ENCODE measurements at regions not wholly inside any gene's neighbourhood (a gene's known extent, or its start where the extent isn't known, plus 50 kb on each side); places are given as distances from the start of the nearest gene placed in this dataset.

DNA sequence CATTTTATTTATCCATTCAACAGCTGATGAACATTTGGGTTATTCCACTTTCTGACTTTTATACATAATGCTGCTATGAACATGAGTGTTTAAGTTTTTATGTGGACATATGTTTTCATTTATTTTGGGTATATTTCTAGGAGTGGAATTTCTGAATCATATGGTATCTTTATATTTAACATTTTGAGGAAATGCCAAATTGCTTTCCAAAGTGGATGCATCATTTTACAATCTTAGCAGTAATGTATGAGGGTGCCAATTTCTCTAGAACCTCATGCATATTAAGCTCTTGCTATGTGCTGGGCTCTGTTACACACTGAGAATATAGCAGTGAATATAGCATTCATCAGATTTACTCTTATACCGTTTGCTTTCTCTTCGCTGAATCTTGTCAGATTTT is 983.7 kb downstream of the STIM2 start:
- Histone ChIP-seq H4K20me1 (ENCODE audit: insufficient read depth, low read length) (no peaks in the 10 kb centered on the region), H3K27me3 (ENCODE audit: insufficient read depth, low read length) (no peaks in the 10 kb centered on the region), H3K36me3 (ENCODE audit: insufficient read depth, low read length) (no peaks in the 10 kb centered on the region), H3K4me2 (ENCODE audit: low read length) (no peak overlapping the region), H3K9ac (ENCODE audit: low read length) (no peak overlapping the region), H3K27ac (ENCODE audit: low read depth, low read length) (no peak overlapping the region), H3K4me1 (ENCODE audit: insufficient read depth, low read length) (no peaks in the 10 kb centered on the region), H3K79me2 (ENCODE audit: insufficient read depth, low read length) (no peaks in the 10 kb centered on the region), H2AFZ (ENCODE audit: low read depth, low read length) (no peak overlapping the region), H3K4me3 (ENCODE audit: insufficient read depth, low read depth, low read length) (no peak overlapping the region), H3K9me3 (ENCODE audit: insufficient read depth, low read depth, low read length) (no peaks in the 10 kb centered on the region)
- no peaks in the 10 kb centered on the region for H3K9me3 Mint-ChIP-seq (ENCODE audit: unreplicated experiment)
- DNase-seq (ENCODE audit: low read depth) = no peak
- FAIRE-seq = no peak
- H3K4me1 Mint-ChIP-seq (ENCODE audit: low read depth, unreplicated experiment) = no peaks in the 10 kb centered on the region
- TF ChIP-seq EZH2 (IDR thresholded peaks at IDR 0.05; ENCODE audit: insufficient read depth, low read length) (no peak), CTCF (IDR thresholded peaks at IDR 0.05; ENCODE audit: insufficient read depth, low read depth, low read length) (no peak)
- no peak overlapping the region for H3K4me3 Mint-ChIP-seq (ENCODE audit: unreplicated experiment)
- H3K27ac Mint-ChIP-seq (ENCODE audit: unreplicated experiment) = no peak overlapping the region
- H3K36me3 Mint-ChIP-seq (ENCODE audit: low read depth, unreplicated experiment) = no peaks in the 10 kb centered on the region
- no peaks in the 10 kb centered on the region for H3K27me3 Mint-ChIP-seq (ENCODE audit: low read depth, unreplicated experiment)

DNA sequence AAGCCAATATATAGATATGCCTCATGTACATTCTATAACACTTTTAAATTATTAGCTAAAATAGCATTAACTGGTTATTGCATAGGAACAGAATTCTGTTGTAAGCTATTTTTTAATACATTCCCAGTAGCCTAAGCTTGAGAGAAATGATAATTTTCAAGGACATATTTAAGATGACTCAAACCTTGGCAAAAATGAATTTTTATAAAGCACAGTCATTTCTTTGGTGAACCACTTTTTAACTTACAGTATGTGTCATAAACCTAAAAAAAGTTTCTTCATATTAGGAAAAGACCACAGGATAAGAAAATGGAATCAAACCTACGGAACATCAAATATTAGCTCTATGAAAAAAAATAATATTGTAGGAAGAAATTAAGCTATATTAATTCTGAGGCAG is 986.3 kb downstream of the STIM2 start:
- no peaks in the 10 kb centered on the region for H3K36me3 Mint-ChIP-seq (ENCODE audit: low read depth, unreplicated experiment)
- H3K9me3 ChIP-seq (ENCODE audit: insufficient read depth, low read depth, low read length) = no peaks in the 10 kb centered on the region
- H3K79me2 ChIP-seq (ENCODE audit: insufficient read depth, low read length) = no peaks in the 10 kb centered on the region
- H3K27me3 Mint-ChIP-seq (ENCODE audit: low read depth, unreplicated experiment) = no peaks in the 10 kb centered on the region
- H3K4me1 Mint-ChIP-seq (ENCODE audit: low read depth, unreplicated experiment) = no peaks in the 10 kb centered on the region
- no peak overlapping the region for H3K27ac Mint-ChIP-seq (ENCODE audit: unreplicated experiment)
- no peak overlapping the region for H3K27ac ChIP-seq (ENCODE audit: low read depth, low read length)
- H3K4me3 Mint-ChIP-seq (ENCODE audit: unreplicated experiment) = no peak overlapping the region
- H3K4me1 ChIP-seq (ENCODE audit: insufficient read depth, low read length) = no peaks in the 10 kb centered on the region
- H3K27me3 ChIP-seq (ENCODE audit: insufficient read depth, low read length) = no peaks in the 10 kb centered on the region
- no peaks in the 10 kb centered on the region for H3K9me3 Mint-ChIP-seq (ENCODE audit: unreplicated experiment)
- H3K4me3 ChIP-seq (ENCODE audit: insufficient read depth, low read depth, low read length) = no peak overlapping the region
- TF ChIP-seq EZH2 (IDR thresholded peaks at IDR 0.05; ENCODE audit: insufficient read depth, low read length) (no peak), CTCF (IDR thresholded peaks at IDR 0.05; ENCODE audit: insufficient read depth, low read depth, low read length) (no peak)
- H2AFZ ChIP-seq (ENCODE audit: low read depth, low read length) = no peak overlapping the region
- no peak for FAIRE-seq
- H3K4me2 ChIP-seq (ENCODE audit: low read length) = no peak overlapping the region
- DNase-seq (ENCODE audit: low read depth) = no peak
- no peaks in the 10 kb centered on the region for H4K20me1 ChIP-seq (ENCODE audit: insufficient read depth, low read length)
- H3K9ac ChIP-seq (ENCODE audit: low read length) = no peak overlapping the region
- H3K36me3 ChIP-seq (ENCODE audit: insufficient read depth, low read length) = no peaks in the 10 kb centered on the region

- peak overlapping the region; percentile 3 for H3K27ac Mint-ChIP-seq (ENCODE audit: unreplicated experiment)
These were observed 1000.7 kb downstream of the STIM2 start for GRCh38 chr4:27861381-27861787.

More at GRCh38 chr4:27861381-27861787, 1000.7 kb downstream of the STIM2 start:
- Histone ChIP-seq H3K36me3 (ENCODE audit: insufficient read depth, low read length) (no peaks in the 10 kb centered on the region), H3K27me3 (ENCODE audit: insufficient read depth, low read length) (no peaks in the 10 kb centered on the region), H4K20me1 (ENCODE audit: insufficient read depth, low read length) (no peaks in the 10 kb centered on the region), H3K9ac (ENCODE audit: low read length) (peak overlapping the region; percentile 38), H3K4me2 (ENCODE audit: low read length) (peak overlapping the region; percentile 48), H3K27ac (ENCODE audit: low read depth, low read length) (no peak overlapping the region), H3K4me1 (ENCODE audit: insufficient read depth, low read length) (peaks cover 5% of the 10 kb centered on the region), H3K79me2 (ENCODE audit: insufficient read depth, low read length) (no peaks in the 10 kb centered on the region), H3K4me3 (ENCODE audit: insufficient read depth, low read depth, low read length) (no peak overlapping the region), H3K9me3 (ENCODE audit: insufficient read depth, low read depth, low read length) (no peaks in the 10 kb centered on the region), H2AFZ (ENCODE audit: low read depth, low read length) (no peak overlapping the region)
- no peak overlapping the region for H3K4me3 Mint-ChIP-seq (ENCODE audit: unreplicated experiment)
- FAIRE-seq = no peak
- peaks cover 2% of the 10 kb centered on the region for H3K9me3 Mint-ChIP-seq (ENCODE audit: unreplicated experiment)
- no peaks in the 10 kb centered on the region for H3K36me3 Mint-ChIP-seq (ENCODE audit: low read depth, unreplicated experiment)
- TF ChIP-seq EZH2 (IDR thresholded peaks at IDR 0.05; ENCODE audit: insufficient read depth, low read length) = no peak
- peak; percentile 54 for TF ChIP-seq CTCF (IDR thresholded peaks at IDR 0.05; ENCODE audit: insufficient read depth, low read depth, low read length)
- DNase-seq (ENCODE audit: low read depth) = no peak
- peaks cover 3% of the 10 kb centered on the region for H3K4me1 Mint-ChIP-seq (ENCODE audit: low read depth, unreplicated experiment)
- H3K27me3 Mint-ChIP-seq (ENCODE audit: low read depth, unreplicated experiment) = no peaks in the 10 kb centered on the region

Measured in astrocyte (in vitro differentiated cells and primary cell).